Coronary artery (tissue), 2 donors: ENCODE measurements at regions not wholly inside any gene's neighbourhood (a gene's known extent, or its start where the extent isn't known, plus 50 kb on each side); places are given as distances from the start of the nearest gene placed in this dataset.
A peak's percentile ranks its signal among the peaks of the same experiment; 100 is the strongest.

ENCODE experiments used
- DNase-seq: peaks from one replicate; pipeline ENCODE4 v3.0.0-alpha.2; 2017; ENCODE audit warnings: low spot score
- H3K27ac ChIP-seq, 2 donors: fragments of 200-600 bp; sonication (generic); one replicate each; pipeline ENCODE4 v1.5.1; 2016 to 2019
- H3K4me3 ChIP-seq: fragments of 200-600 bp; sonication (generic); 2 replicates; pipeline ENCODE4 v1.5.1; 2016; ENCODE audit warnings: mild to moderate bottlenecking, moderate library complexity
- CTCF ChIP-seq: fragments of 200-600 bp; sonication (generic); IDR thresholded peaks from one replicate; pipeline ENCODE4 v1.5.1; 2019; ENCODE audit warnings: antibody characterized with exemption

GRCh38 chr9:14535161-14535955, 157.9 kb downstream of the ZDHHC21 start:
- peak overlapping the region; percentile 34 for H3K4me3 ChIP-seq
- no peak for DNase-seq
- TF ChIP-seq CTCF: no peak
- H3K27ac ChIP-seq: no peak overlapping the region

GRCh38 chr9:14533867-14534640, 159.2 kb downstream of the ZDHHC21 start:
- no peak for DNase-seq
- no peak overlapping the region for H3K27ac ChIP-seq
- no peak for TF ChIP-seq CTCF

GRCh38 chr9:14532456-14533115, 160.6 kb downstream of the ZDHHC21 start:
- no peak overlapping the region for H3K4me3 ChIP-seq
- no peak overlapping the region for H3K27ac ChIP-seq
- TF ChIP-seq CTCF: no peak
- DNase-seq: no peak

More at GRCh38 chr9:14533867-14534640, 159.2 kb downstream of the ZDHHC21 start:
- no peak overlapping the region for H3K4me3 ChIP-seq

GRCh38 chr9:14531341-14532269, 161.6 kb downstream of the ZDHHC21 start:
- Histone ChIP-seq H3K27ac (no peak overlapping the region), H3K4me3 (no peak overlapping the region)
- TF ChIP-seq CTCF: no peak
- no peak for DNase-seq

- DNase-seq: no peak
- Histone ChIP-seq H3K27ac (no peak overlapping the region), H3K4me3 (no peak overlapping the region)
- no peak for TF ChIP-seq CTCF
These were observed 162.4 kb downstream of the ZDHHC21 start for GRCh38 chr9:14530841-14531240.

- H3K27ac ChIP-seq: no peak overlapping the region
- no peak overlapping the region for H3K4me3 ChIP-seq
- DNase-seq: no peak
- no peak for TF ChIP-seq CTCF
These were observed 162.9 kb downstream of the ZDHHC21 start for GRCh38 chr9:14530366-14530765.
